Ascending aorta (tissue), 2 donors: ENCODE measurements at regions not wholly inside any gene's neighbourhood (a gene's known extent, or its start where the extent isn't known, plus 50 kb on each side); places are given as distances from the start of the nearest gene placed in this dataset.

ENCODE experiments used
- DNase-seq, 2 donors: peaks; one replicate each; pipeline ENCODE4 v3.0.0-alpha.2; 2019; ENCODE audit warnings: low spot score in 2 of 2
- H3K27ac ChIP-seq, 2 donors: fragments of 200-600 bp; sonication (generic); one replicate each; pipeline ENCODE4 v1.5.1; 2016 to 2017; ENCODE audit warnings: mild to moderate bottlenecking in 1 of 2
- H3K27me3 ChIP-seq: fragments of 200-600 bp; sonication (generic); one replicate; pipeline ENCODE4 v1.5.1; 2017
- H3K36me3 ChIP-seq, 2 donors: fragments of 200-600 bp; sonication (generic); one replicate each; pipeline ENCODE4 v1.5.1; 2016
- H3K4me1 ChIP-seq, 2 donors: fragments of 200-600 bp; sonication (generic); one replicate each; pipeline ENCODE4 v1.5.1; 2016 to 2017; ENCODE audit warnings: mild to moderate bottlenecking in 1 of 2
- H3K4me3 ChIP-seq, 2 donors: fragments of 200-600 bp; sonication (generic); one replicate each; pipeline ENCODE4 v1.5.1; 2016 to 2017; ENCODE audit warnings: mild to moderate bottlenecking in 1 of 2
- H3K9me3 ChIP-seq, 2 donors: fragments of 200-600 bp; sonication (generic); one replicate each; pipeline ENCODE4 v1.5.1; 2016
- intact Hi-C: fragments of 100-400 bp; cut with DNase I; formaldehyde crosslinking; loops from one replicate; pipeline ENCODE4 v1.15.1; 2023
- TF ChIP-seq, protein P1 (sequence below), 3 experiments: fragments of 200-600 bp in 2 of 3; fragments of 450-650 bp in 1 of 3; sonication (generic) in 2 of 3; IDR thresholded peaks; one replicate each; pipeline ENCODE4 v1.5.1; 2016 to 2019; ENCODE audit warnings: antibody characterized with exemption in 3 of 3, mild to moderate bottlenecking in 1 of 3, moderate library complexity in 1 of 3

DNA sequence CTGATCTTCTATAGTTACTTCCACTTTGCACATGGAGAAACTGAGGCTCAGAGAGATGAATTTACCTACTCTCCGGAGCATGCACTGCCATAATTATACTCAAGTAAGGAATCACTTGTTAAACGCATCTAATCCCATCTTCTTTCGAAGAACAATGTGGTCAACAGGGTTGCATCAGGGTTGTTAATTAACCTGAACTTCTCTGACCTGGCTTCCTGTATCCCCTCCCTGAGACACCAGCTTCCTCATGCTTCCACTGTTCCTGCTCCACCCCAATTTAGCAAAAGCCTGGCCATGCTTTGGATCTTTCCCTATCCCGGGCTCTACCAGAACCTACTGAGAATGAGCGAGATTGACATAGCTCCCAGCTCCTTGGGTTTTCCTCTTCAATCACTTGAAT is 136.7 kb downstream of the SMIM20 start:
- Histone ChIP-seq H3K36me3 (no peaks in the 10 kb centered on the region), H3K27me3 (no peaks in the 10 kb centered on the region), H3K4me3 (no peak overlapping the region), H3K9me3 (no peaks in the 10 kb centered on the region), H3K4me1 (peaks cover 10 to 22% of the 10 kb centered on the region in 2 donors), H3K27ac (no peak overlapping the region)
- TF ChIP-seq, protein P1, sequence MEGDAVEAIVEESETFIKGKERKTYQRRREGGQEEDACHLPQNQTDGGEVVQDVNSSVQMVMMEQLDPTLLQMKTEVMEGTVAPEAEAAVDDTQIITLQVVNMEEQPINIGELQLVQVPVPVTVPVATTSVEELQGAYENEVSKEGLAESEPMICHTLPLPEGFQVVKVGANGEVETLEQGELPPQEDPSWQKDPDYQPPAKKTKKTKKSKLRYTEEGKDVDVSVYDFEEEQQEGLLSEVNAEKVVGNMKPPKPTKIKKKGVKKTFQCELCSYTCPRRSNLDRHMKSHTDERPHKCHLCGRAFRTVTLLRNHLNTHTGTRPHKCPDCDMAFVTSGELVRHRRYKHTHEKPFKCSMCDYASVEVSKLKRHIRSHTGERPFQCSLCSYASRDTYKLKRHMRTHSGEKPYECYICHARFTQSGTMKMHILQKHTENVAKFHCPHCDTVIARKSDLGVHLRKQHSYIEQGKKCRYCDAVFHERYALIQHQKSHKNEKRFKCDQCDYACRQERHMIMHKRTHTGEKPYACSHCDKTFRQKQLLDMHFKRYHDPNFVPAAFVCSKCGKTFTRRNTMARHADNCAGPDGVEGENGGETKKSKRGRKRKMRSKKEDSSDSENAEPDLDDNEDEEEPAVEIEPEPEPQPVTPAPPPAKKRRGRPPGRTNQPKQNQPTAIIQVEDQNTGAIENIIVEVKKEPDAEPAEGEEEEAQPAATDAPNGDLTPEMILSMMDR (IDR thresholded peaks at IDR 0.05), result no peak
- intact Hi-C loops, result no loop called here
- DNase-seq, result no peak

DNA sequence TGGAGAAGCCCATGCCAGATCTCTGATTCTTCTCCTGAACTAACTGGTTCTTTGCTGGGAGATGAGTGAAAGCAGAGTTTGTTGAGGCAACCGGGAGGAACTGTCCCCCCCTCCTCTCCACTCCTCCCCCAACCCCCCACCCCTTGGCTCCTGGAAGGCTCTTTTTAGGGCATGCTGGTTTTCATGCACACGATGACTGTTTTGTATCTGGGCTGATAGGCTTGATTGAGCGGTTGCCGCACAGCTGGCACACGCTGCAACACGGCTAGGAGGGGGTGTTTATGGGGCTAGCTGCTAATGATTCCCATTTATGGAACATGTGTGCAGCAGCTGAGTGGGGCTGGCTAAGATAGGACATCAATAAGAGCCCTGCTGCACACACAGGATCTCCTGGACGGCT is 137.2 kb downstream of the SMIM20 start:
- TF ChIP-seq, protein P1 (IDR thresholded peaks at IDR 0.05), result no peak
- DNase-seq, result no peak
- H3K27ac ChIP-seq, result no peak overlapping the region

DNA sequence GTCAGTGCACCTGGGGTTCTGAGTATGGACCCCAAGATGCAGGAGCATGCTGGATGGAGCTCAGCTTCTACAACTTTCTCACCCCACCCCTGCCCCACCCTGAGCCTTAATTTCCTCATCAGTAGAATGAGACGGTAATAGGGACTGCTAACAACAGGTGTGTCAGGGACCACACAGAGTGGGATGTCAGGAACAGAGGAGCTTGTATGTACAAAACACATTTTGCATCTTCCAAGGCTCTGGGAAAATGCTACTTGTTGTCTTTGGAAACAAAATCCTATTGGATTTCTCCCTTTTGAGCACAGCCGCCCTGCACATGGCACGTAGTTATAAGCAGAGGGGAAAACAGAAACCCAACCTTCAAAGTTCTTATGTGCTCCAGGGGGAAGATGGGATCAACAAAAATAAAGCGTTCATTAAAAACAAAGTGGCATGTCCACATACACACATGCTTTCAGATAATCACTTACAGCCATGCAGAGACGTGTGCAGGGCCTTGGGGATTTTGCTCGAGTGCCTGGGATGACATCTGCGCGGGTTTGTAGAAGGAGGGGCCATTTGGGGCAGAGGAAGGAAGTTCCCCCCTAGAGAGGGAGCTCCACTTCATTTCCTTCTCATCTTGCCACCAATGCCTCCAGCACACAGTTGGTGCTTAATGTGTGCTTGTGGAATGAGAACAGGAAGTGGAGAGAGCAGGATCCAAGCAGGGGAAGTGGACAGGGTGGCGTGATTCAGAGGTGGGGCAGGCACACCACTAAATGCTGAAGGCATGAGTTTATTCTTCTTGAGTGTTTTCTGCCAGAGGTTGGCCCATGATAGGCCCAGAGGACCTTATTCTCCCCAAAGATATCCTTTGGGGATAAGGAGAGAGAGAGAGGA is 138.9 kb downstream of the SMIM20 start:
- no peaks in the 10 kb centered on the region for H3K9me3 ChIP-seq
- no peak for DNase-seq
- H3K4me1 ChIP-seq, result peaks cover 10 to 20% of the 10 kb centered on the region in 2 donors
- TF ChIP-seq, protein P1 (IDR thresholded peaks at IDR 0.05), result no peak
- H3K4me3 ChIP-seq, result no peak overlapping the region
- intact Hi-C loops, result no loop called here
- no peaks in the 10 kb centered on the region for H3K27me3 ChIP-seq
- H3K36me3 ChIP-seq, result no peaks in the 10 kb centered on the region
- no peak overlapping the region for H3K27ac ChIP-seq

More for the DNA sequence above, 137.2 kb downstream of the SMIM20 start:
- Histone ChIP-seq H3K36me3 (no peaks in the 10 kb centered on the region), H3K4me1 (peaks cover 10 to 22% of the 10 kb centered on the region in 2 donors), H3K4me3 (no peak overlapping the region), H3K9me3 (no peaks in the 10 kb centered on the region), H3K27me3 (no peaks in the 10 kb centered on the region)
- intact Hi-C loops, result no loop called here

DNA sequence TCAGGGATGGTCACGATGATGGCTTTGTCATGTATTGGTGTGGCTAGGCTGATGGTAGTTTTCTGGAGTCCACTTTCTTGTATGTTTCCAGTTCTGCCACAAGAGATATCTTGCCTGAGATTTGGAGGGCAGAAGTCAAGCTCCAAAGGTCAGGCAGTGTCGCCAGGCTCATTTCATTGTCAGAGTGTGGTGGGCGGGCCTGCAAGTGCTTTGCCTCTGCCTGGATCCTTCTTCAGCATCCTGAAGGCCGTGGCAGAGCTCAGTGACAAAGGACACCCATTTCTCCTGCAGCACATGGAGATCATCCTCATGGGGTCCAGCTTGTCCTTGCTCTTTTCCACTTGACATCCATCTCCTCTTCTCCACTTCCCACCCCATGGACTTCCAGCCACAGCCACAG is 139.7 kb downstream of the SMIM20 start:
- H3K36me3 ChIP-seq, result no peaks in the 10 kb centered on the region
- H3K27ac ChIP-seq, result no peak overlapping the region
- H3K9me3 ChIP-seq, result no peaks in the 10 kb centered on the region
- H3K4me1 ChIP-seq, result peaks cover 14 to 19% of the 10 kb centered on the region in 2 donors
- no peaks in the 10 kb centered on the region for H3K27me3 ChIP-seq
- intact Hi-C loops, result no loop called here
- H3K4me3 ChIP-seq, result no peak overlapping the region
- TF ChIP-seq, protein P1 (IDR thresholded peaks at IDR 0.05), result no peak
- no peak for DNase-seq

DNA sequence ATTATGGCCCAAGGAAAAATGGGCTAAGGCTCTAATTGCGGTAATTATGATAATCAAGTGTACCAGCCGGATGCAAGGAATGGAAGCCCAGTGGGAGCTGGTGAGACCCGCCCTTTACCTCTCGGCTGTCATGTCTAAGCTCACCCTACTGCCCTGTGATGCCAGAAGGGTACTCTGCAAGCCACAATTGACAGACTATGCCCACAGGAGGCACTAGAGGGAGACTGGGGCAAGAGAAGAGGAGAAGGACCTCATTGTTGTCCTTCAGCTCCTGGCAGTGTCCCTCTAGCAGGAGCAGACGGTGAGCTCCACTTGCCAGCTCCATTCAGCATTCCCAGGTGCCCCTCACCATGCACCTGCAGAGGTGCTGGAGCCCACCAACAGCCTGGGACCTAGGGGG is 141.8 kb downstream of the SMIM20 start:
- H3K36me3 ChIP-seq, result no peaks in the 10 kb centered on the region
- H3K4me3 ChIP-seq, result no peak overlapping the region
- intact Hi-C loops, result no loop called here
- no peaks in the 10 kb centered on the region for H3K27me3 ChIP-seq
- no peaks in the 10 kb centered on the region for H3K9me3 ChIP-seq
- TF ChIP-seq, protein P1 (IDR thresholded peaks at IDR 0.05), result no peak
- H3K4me1 ChIP-seq, result peaks cover 4 to 6% of the 10 kb centered on the region in 2 donors
- H3K27ac ChIP-seq, result no peak overlapping the region
- DNase-seq, result peak in 1 of 2 donors; percentile 40
